HG03135 (cell line): ENCODE measurements at regions not wholly inside any gene's neighbourhood (a gene's known extent, or its start where the extent isn't known, plus 50 kb on each side); places are given as distances from the start of the nearest gene placed in this dataset.

Source experiments
- ATAC-seq: cut with Tn5 transposase; IDR thresholded peaks from one replicate; pipeline ENCODE4 v1.9.1; 2021; ENCODE audit warnings: mild to moderate bottlenecking, moderate library complexity; ENCODE audit not compliant: unreplicated experiment

GRCh38 chr1:87600854-87601253, 272.2 kb downstream of the LMO4 start:
- ATAC-seq = no peak

GRCh38 chr1:87603626-87604025, 274.9 kb downstream of the LMO4 start:
- ATAC-seq = no peak

GRCh38 chr1:87612956-87613355, 284.3 kb downstream of the LMO4 start:
- ATAC-seq = no peak

GRCh38 chr1:87615491-87615890, 286.8 kb downstream of the LMO4 start:
- no peak for ATAC-seq

- ATAC-seq = no peak
Observed at GRCh38 chr1:87615901-87616300, 287.2 kb downstream of the LMO4 start.

GRCh38 chr1:87620807-87621206, 292.1 kb downstream of the LMO4 start:
- ATAC-seq = no peak

- no peak for ATAC-seq
Observed at GRCh38 chr1:87629673-87630072, 301.0 kb downstream of the LMO4 start.

GRCh38 chr1:87632232-87632631, 303.6 kb downstream of the LMO4 start:
- no peak for ATAC-seq

- no peak for ATAC-seq
Observed at GRCh38 chr1:87636198-87636892, 307.7 kb downstream of the LMO4 start.

- ATAC-seq = no peak
Observed at GRCh38 chr1:87638636-87639035, 310.0 kb downstream of the LMO4 start.

GRCh38 chr1:87641996-87642395, 313.3 kb downstream of the LMO4 start:
- ATAC-seq = no peak

GRCh38 chr1:87642581-87643221, 314.0 kb downstream of the LMO4 start:
- ATAC-seq = no peak

GRCh38 chr1:87644033-87644578, 315.4 kb downstream of the LMO4 start:
- ATAC-seq = no peak

- no peak for ATAC-seq
Observed at GRCh38 chr1:87644579-87645190, 316.0 kb downstream of the LMO4 start.

GRCh38 chr1:87647430-87648177, 318.9 kb downstream of the LMO4 start:
- no peak for ATAC-seq

- ATAC-seq = no peak
Observed at GRCh38 chr1:87648323-87649119, 319.8 kb downstream of the LMO4 start.

GRCh38 chr1:87650306-87650705, 321.6 kb downstream of the LMO4 start:
- no peak for ATAC-seq

- no peak for ATAC-seq
Observed at GRCh38 chr1:87652176-87652575, 323.5 kb downstream of the LMO4 start.

- no peak for ATAC-seq
Observed at GRCh38 chr1:87665151-87665550, 336.5 kb downstream of the LMO4 start.

GRCh38 chr1:87666681-87667080, 338.0 kb downstream of the LMO4 start:
- no peak for ATAC-seq
